ENCODE measurements at regions not wholly inside any gene's neighbourhood (a gene's known extent, or its start where the extent isn't known, plus 50 kb on each side); places are given as distances from the start of the nearest gene placed in this dataset.

DNA sequence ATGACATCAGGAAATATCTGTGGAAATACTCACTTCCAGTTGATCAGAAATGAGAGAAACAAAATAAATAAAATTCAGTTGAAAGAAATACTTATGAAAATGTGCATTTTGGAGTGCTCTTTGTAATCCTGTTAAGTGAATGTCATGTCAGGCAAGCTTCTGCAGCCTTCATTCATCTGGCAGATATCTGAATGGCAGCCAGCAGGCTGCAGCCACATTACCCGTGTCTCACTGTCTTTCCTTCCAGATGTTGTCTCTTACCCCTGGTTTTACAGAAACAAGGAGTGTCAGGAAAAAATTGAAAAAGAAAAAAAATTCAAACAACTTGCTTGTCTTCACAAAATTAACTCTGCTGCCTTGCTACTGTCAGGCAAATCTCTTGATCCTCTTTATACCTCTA, 445.0 kb upstream of the RIOK2 start:
- TF ChIP-seq, protein P1, sequence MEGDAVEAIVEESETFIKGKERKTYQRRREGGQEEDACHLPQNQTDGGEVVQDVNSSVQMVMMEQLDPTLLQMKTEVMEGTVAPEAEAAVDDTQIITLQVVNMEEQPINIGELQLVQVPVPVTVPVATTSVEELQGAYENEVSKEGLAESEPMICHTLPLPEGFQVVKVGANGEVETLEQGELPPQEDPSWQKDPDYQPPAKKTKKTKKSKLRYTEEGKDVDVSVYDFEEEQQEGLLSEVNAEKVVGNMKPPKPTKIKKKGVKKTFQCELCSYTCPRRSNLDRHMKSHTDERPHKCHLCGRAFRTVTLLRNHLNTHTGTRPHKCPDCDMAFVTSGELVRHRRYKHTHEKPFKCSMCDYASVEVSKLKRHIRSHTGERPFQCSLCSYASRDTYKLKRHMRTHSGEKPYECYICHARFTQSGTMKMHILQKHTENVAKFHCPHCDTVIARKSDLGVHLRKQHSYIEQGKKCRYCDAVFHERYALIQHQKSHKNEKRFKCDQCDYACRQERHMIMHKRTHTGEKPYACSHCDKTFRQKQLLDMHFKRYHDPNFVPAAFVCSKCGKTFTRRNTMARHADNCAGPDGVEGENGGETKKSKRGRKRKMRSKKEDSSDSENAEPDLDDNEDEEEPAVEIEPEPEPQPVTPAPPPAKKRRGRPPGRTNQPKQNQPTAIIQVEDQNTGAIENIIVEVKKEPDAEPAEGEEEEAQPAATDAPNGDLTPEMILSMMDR (IDR thresholded peaks at IDR 0.05; ENCODE audit: poor library complexity, severe bottlenecking): no peak
- TF ChIP-seq POLR2AphosphoS5 (IDR thresholded peaks at IDR 0.05) (no peak), EZH2 (IDR thresholded peaks at IDR 0.05; ENCODE audit: borderline replicate concordance, insufficient read depth, low read length, poor library complexity, severe bottlenecking) (no peak)
